ENCODE measurements at regions not wholly inside any gene's neighbourhood (a gene's known extent, or its start where the extent isn't known, plus 50 kb on each side); places are given as distances from the start of the nearest gene placed in this dataset.

GRCh38 chr15:70342141-70342540 is 244.4 kb upstream of the TLE3 start:
- no peak for DNase-seq

- no peak for DNase-seq
Measured at GRCh38 chr15:70341566-70341965, 243.8 kb upstream of the TLE3 start.

GRCh38 chr15:70340494-70340870 is 242.8 kb upstream of the TLE3 start:
- no peak for DNase-seq

GRCh38 chr15:70339571-70340493 is 242.1 kb upstream of the TLE3 start:
- DNase-seq: peak; percentile 47

- DNase-seq: peak; percentile 37
Measured at GRCh38 chr15:70337277-70338186, 239.8 kb upstream of the TLE3 start.

- no peak for DNase-seq
Measured at GRCh38 chr15:70336425-70337009, 238.8 kb upstream of the TLE3 start.

- DNase-seq: no peak
Measured at GRCh38 chr15:70334286-70334685, 236.6 kb upstream of the TLE3 start.

GRCh38 chr15:70329179-70329578 is 231.5 kb upstream of the TLE3 start:
- peak; percentile 18 for DNase-seq

- DNase-seq: no peak
Measured at GRCh38 chr15:70328679-70329115, 231.0 kb upstream of the TLE3 start.

- DNase-seq: peak; percentile 95
Measured at GRCh38 chr15:70327856-70328678, 230.3 kb upstream of the TLE3 start.

GRCh38 chr15:70327328-70327855 is 229.7 kb upstream of the TLE3 start:
- DNase-seq: no peak

- DNase-seq: peak; percentile 88
Measured at GRCh38 chr15:70324001-70324974, 226.6 kb upstream of the TLE3 start.

- peak; percentile 91 for DNase-seq
Measured at GRCh38 chr15:70323111-70323851, 225.6 kb upstream of the TLE3 start.

GRCh38 chr15:70322051-70322668 is 224.4 kb upstream of the TLE3 start:
- DNase-seq: no peak

GRCh38 chr15:70321172-70321819 is 223.6 kb upstream of the TLE3 start:
- DNase-seq: no peak

- DNase-seq: no peak
Measured at GRCh38 chr15:70320482-70320881, 222.8 kb upstream of the TLE3 start.

- no peak for DNase-seq
Measured at GRCh38 chr15:70320077-70320476, 222.4 kb upstream of the TLE3 start.

GRCh38 chr15:70319466-70319865 is 221.7 kb upstream of the TLE3 start:
- no peak for DNase-seq
